ENCODE measurements at regions not wholly inside any gene's neighbourhood (a gene's known extent, or its start where the extent isn't known, plus 50 kb on each side); places are given as distances from the start of the nearest gene placed in this dataset.

- ATAC-seq: no peak
Observed at GRCh38 chr5:61689153-61689846, 357.2 kb downstream of the ZSWIM6 start.

GRCh38 chr5:61697809-61698558 is 365.9 kb downstream of the ZSWIM6 start:
- no peak for ATAC-seq

GRCh38 chr5:61701877-61702602 is 370.0 kb downstream of the ZSWIM6 start:
- no peak for ATAC-seq

GRCh38 chr5:61702784-61703183 is 370.7 kb downstream of the ZSWIM6 start:
- no peak for ATAC-seq

GRCh38 chr5:61704289-61704688 is 372.2 kb downstream of the ZSWIM6 start:
- peak; percentile 58 for ATAC-seq

- ATAC-seq: no peak
Observed at GRCh38 chr5:61706751-61707150, 374.7 kb downstream of the ZSWIM6 start.

GRCh38 chr5:61719124-61719523 is 387.1 kb downstream of the ZSWIM6 start:
- no peak for ATAC-seq

- no peak for ATAC-seq
Observed at GRCh38 chr5:61720829-61721228, 388.8 kb downstream of the ZSWIM6 start.

- no peak for ATAC-seq
Observed at GRCh38 chr5:61724102-61724501, 392.0 kb downstream of the ZSWIM6 start.

- ATAC-seq: no peak
Observed at GRCh38 chr5:61728287-61728686, 396.2 kb downstream of the ZSWIM6 start.

GRCh38 chr5:61730866-61731265 is 398.8 kb downstream of the ZSWIM6 start:
- ATAC-seq: no peak

GRCh38 chr5:61731267-61731945 is 399.3 kb downstream of the ZSWIM6 start:
- ATAC-seq: no peak

GRCh38 chr5:61731946-61732314 is 399.9 kb downstream of the ZSWIM6 start:
- no peak for ATAC-seq

- no peak for ATAC-seq
Observed at GRCh38 chr5:61732369-61732768, 400.3 kb downstream of the ZSWIM6 start.

GRCh38 chr5:61732796-61733195 is 400.7 kb downstream of the ZSWIM6 start:
- ATAC-seq: no peak

GRCh38 chr5:61734001-61734400 is 401.9 kb downstream of the ZSWIM6 start:
- ATAC-seq: peak; percentile 68

- no peak for ATAC-seq
Observed at GRCh38 chr5:61734966-61735365, 402.9 kb downstream of the ZSWIM6 start.

- ATAC-seq: no peak
Observed at GRCh38 chr5:61735531-61735930, 403.5 kb downstream of the ZSWIM6 start.

GRCh38 chr5:61735995-61736394 is 403.9 kb downstream of the ZSWIM6 start:
- no peak for ATAC-seq

- ATAC-seq: no peak
Observed at GRCh38 chr5:61737301-61737963, 405.4 kb downstream of the ZSWIM6 start.

- no peak for ATAC-seq
Observed at GRCh38 chr5:61737964-61738340, 405.9 kb downstream of the ZSWIM6 start.

- no peak for ATAC-seq
Observed at GRCh38 chr5:61738446-61738845, 406.4 kb downstream of the ZSWIM6 start.

Measured in esophagus mucosa (tissue), 1 donor.